ENCODE measurements at regions not wholly inside any gene's neighbourhood (a gene's known extent, or its start where the extent isn't known, plus 50 kb on each side); places are given as distances from the start of the nearest gene placed in this dataset.
"Not testable (repeated sequence)": the region's sequence is repeated elsewhere in the genome, so short reads cannot be mapped to it uniquely, and the experiment has no call there.

DNA sequence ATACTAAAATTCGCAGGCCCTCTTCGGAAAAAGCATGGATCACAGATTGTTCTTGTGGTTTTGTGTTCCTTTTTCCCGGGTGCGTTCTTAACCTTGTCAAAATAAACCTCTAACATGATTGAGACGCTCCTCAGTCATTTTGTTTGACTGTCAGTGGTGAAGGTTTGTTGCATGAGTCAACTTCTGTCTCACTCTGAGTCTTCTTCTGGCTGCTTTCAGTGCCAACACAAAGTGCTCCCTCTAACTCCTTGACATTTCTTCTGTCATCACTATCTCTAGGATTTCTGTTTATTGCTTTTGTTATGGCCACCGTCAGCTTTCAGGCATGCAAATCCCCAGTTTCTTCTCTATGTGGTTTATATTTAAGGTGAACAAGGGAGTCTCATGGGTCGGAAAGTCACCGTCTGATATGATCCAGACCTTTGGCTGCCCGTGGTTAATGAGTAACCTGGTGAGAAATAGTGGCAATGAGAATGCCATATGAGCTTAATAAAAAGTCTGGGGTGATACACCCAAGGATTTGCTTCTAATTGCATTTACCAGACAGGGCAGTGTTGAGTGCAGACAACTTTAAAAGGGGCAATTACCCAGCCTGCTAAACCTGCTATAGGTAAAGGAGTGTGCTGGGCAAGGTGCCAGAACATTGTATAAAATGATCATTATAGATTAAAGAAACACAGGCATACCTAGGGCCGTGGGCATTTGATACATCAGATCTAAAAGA, 248.9 kb upstream of the FAM240B start:
- FAIRE-seq; H3K4me3 ChIP-seq (ENCODE audit: low read depth, low read length); H3K36me3 ChIP-seq (ENCODE audit: control insufficient read depth, insufficient read depth, low read length); DNase-seq (ENCODE audit: low read depth); H3K27me3 ChIP-seq (ENCODE audit: control insufficient read depth, insufficient read depth, low read length): not testable (repeated sequence)

- not testable (repeated sequence) for DNase-seq (ENCODE audit: low read depth); FAIRE-seq; H3K27me3 ChIP-seq (ENCODE audit: control insufficient read depth, insufficient read depth, low read length); H3K4me3 ChIP-seq (ENCODE audit: low read depth, low read length); H3K36me3 ChIP-seq (ENCODE audit: control insufficient read depth, insufficient read depth, low read length)
These were observed 247.9 kb upstream of the FAM240B start for GRCh38 chr9:38967866-38968265.

- not testable (repeated sequence) for H3K27me3 ChIP-seq (ENCODE audit: control insufficient read depth, insufficient read depth, low read length); H3K4me3 ChIP-seq (ENCODE audit: low read depth, low read length); DNase-seq (ENCODE audit: low read depth); H3K36me3 ChIP-seq (ENCODE audit: control insufficient read depth, insufficient read depth, low read length); FAIRE-seq
These were observed 247.4 kb upstream of the FAM240B start for GRCh38 chr9:38967285-38967684.

- not testable (repeated sequence) for H3K36me3 ChIP-seq (ENCODE audit: control insufficient read depth, insufficient read depth, low read length); FAIRE-seq; H3K27me3 ChIP-seq (ENCODE audit: control insufficient read depth, insufficient read depth, low read length); H3K4me3 ChIP-seq (ENCODE audit: low read depth, low read length); DNase-seq (ENCODE audit: low read depth)
These were observed 239.9 kb upstream of the FAM240B start for GRCh38 chr9:38959812-38960211.

- H3K36me3 ChIP-seq (ENCODE audit: control insufficient read depth, insufficient read depth, low read length); H3K4me3 ChIP-seq (ENCODE audit: low read depth, low read length); FAIRE-seq; H3K27me3 ChIP-seq (ENCODE audit: control insufficient read depth, insufficient read depth, low read length); DNase-seq (ENCODE audit: low read depth): not testable (repeated sequence)
These were observed 235.9 kb upstream of the FAM240B start for GRCh38 chr9:38955837-38956236.

DNA sequence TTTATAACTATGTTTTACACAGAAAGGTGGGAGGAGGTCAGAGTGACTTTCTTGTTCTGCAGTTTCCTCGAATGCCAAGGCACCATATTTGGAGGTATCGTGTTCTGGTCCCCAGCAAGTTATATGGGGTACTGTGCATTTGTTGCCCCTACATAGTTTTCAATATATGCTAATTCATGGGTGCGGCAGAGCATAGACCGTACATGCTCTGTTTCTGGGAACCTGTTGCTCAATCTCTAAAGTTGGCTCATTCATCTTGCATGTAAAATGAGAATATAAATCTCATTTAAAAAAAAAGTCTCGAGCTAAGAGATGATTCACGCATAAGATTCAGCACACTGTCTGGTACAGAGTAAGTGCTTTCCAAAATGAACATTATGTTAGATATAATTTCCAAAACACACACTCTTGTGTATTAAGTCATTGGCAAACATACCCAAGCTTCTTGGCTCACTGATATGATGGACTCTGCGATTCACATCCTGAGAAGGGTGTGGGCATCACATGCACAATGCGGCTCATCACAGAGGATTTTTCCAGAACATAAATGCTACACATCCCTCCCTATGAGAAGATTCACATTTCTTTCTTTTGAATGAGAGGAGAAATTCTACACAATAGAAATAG, 232.9 kb upstream of the FAM240B start:
- FAIRE-seq; H3K4me3 ChIP-seq (ENCODE audit: low read depth, low read length); DNase-seq (ENCODE audit: low read depth); H3K27me3 ChIP-seq (ENCODE audit: control insufficient read depth, insufficient read depth, low read length); H3K36me3 ChIP-seq (ENCODE audit: control insufficient read depth, insufficient read depth, low read length): not testable (repeated sequence)

- DNase-seq (ENCODE audit: low read depth); FAIRE-seq; H3K36me3 ChIP-seq (ENCODE audit: control insufficient read depth, insufficient read depth, low read length); H3K4me3 ChIP-seq (ENCODE audit: low read depth, low read length); H3K27me3 ChIP-seq (ENCODE audit: control insufficient read depth, insufficient read depth, low read length): not testable (repeated sequence)
These were observed 226.1 kb upstream of the FAM240B start for GRCh38 chr9:38945929-38946570.

GRCh38 chr9:38944881-38945449, 225.0 kb upstream of the FAM240B start:
- not testable (repeated sequence) for H3K27me3 ChIP-seq (ENCODE audit: control insufficient read depth, insufficient read depth, low read length); H3K4me3 ChIP-seq (ENCODE audit: low read depth, low read length); DNase-seq (ENCODE audit: low read depth); H3K36me3 ChIP-seq (ENCODE audit: control insufficient read depth, insufficient read depth, low read length); FAIRE-seq

DNA sequence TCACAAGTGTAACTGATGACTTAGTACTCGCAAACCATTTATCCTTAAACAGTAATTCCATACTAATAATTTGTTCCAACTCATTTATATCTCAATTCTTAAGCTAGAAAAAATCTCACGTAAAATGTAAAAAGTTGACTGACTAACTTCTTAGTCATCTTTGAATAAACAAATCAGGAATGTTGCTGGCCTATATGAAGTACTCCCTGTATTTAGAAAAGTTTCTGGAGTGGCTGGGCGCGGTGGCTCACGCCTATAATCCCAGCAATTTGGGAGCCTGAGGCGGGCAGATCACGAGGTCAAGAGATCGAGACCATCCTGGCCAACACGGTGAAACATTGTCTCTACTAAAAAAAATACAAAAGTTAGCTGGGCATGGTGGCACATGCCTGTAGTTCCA, 220.6 kb upstream of the FAM240B start:
- not testable (repeated sequence) for DNase-seq (ENCODE audit: low read depth); H3K4me3 ChIP-seq (ENCODE audit: low read depth, low read length); H3K27me3 ChIP-seq (ENCODE audit: control insufficient read depth, insufficient read depth, low read length); H3K36me3 ChIP-seq (ENCODE audit: control insufficient read depth, insufficient read depth, low read length); FAIRE-seq

DNA sequence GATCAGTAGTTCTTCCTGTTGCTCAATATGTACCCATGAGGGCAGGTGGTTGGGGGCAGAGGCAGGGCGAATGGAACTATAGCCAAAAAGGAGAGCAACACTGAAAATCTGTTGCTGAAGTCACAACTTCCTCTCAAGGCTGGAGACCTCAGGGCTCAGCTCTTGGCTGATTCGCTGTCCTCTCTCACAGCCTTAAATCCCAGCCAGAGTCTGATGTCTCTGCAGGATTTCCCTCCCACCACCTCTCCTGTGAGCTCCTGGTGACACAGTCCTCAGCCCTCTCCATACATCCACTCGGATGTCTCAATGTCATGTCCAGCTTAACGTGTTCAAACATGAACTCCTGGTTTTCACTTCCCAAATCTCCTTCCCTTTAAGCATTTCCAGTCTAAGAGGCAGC, 218.7 kb upstream of the FAM240B start:
- FAIRE-seq; H3K27me3 ChIP-seq (ENCODE audit: control insufficient read depth, insufficient read depth, low read length); H3K4me3 ChIP-seq (ENCODE audit: low read depth, low read length); H3K36me3 ChIP-seq (ENCODE audit: control insufficient read depth, insufficient read depth, low read length); DNase-seq (ENCODE audit: low read depth): not testable (repeated sequence)

DNA sequence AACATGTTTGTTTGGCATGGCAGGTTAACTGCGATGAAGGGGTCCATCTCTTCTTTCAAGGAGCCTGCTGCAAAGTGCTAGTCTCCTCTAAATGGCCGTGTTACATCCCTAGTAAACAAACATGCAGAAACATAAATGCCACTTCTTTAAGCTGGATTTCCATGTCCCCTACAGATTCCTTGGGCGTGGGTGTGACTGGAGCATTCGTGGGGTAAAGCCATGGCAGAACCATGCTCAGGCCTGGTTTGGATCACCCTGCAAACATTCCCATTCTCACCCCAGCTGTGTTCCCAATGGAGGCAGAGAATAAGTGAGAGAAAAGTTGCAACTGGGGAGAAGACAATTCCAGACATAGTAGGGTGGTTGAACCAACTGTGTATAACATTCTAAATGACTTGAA, 208.0 kb upstream of the FAM240B start:
- not testable (repeated sequence) for DNase-seq (ENCODE audit: low read depth); H3K4me3 ChIP-seq (ENCODE audit: low read depth, low read length); FAIRE-seq; H3K36me3 ChIP-seq (ENCODE audit: control insufficient read depth, insufficient read depth, low read length); H3K27me3 ChIP-seq (ENCODE audit: control insufficient read depth, insufficient read depth, low read length)

- H3K27me3 ChIP-seq (ENCODE audit: control insufficient read depth, insufficient read depth, low read length); H3K36me3 ChIP-seq (ENCODE audit: control insufficient read depth, insufficient read depth, low read length); FAIRE-seq; DNase-seq (ENCODE audit: low read depth); H3K4me3 ChIP-seq (ENCODE audit: low read depth, low read length): not testable (repeated sequence)
These were observed 206.6 kb upstream of the FAM240B start for GRCh38 chr9:38926565-38926964.

- not testable (repeated sequence) for H3K27me3 ChIP-seq (ENCODE audit: control insufficient read depth, insufficient read depth, low read length); H3K36me3 ChIP-seq (ENCODE audit: control insufficient read depth, insufficient read depth, low read length); H3K4me3 ChIP-seq (ENCODE audit: low read depth, low read length); DNase-seq (ENCODE audit: low read depth); FAIRE-seq
These were observed 201.3 kb upstream of the FAM240B start for GRCh38 chr9:38921253-38921652.

DNA sequence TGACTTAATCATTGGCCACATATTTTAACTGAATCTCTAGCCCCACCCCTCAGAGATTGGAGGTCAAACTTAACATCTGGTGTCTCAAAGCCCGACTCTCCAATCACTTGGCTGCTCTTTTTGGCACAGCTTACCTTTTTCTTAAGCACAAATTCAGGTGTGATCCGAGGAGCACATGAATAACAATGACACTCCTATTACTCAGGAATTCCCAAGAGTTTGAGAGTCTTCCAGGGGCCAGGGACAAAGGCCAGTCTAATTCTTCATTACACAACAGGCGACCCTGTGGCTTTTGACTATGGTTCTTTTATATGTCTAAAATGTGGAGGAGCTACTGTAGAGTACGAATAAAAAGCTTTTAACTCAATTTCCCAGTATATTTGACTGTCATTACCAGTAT, 190.7 kb upstream of the FAM240B start:
- FAIRE-seq; H3K27me3 ChIP-seq (ENCODE audit: control insufficient read depth, insufficient read depth, low read length); H3K4me3 ChIP-seq (ENCODE audit: low read depth, low read length); H3K36me3 ChIP-seq (ENCODE audit: control insufficient read depth, insufficient read depth, low read length): not testable (repeated sequence)
- peak; percentile 8 for DNase-seq (ENCODE audit: low read depth)

Measured in bronchial epithelial cell (primary cell).